Type B pancreatic cell (in vitro differentiated cells): ENCODE measurements at regions not wholly inside any gene's neighbourhood (a gene's known extent, or its start where the extent isn't known, plus 50 kb on each side); places are given as distances from the start of the nearest gene placed in this dataset.

Experiments
- DNase-seq: peaks from one replicate; pipeline ENCODE4 v3.0.0; 2021; ENCODE audit warnings: mixed read lengths; ENCODE audit not compliant: unreplicated experiment; ENCODE audit errors: extremely low spot score
- H3K27ac Mint-ChIP-seq: 2 replicates; pipeline ENCODE4 v1.8.0; 2021; ENCODE audit warnings: mild to moderate bottlenecking, mixed read lengths
- H3K27me3 Mint-ChIP-seq: 2 replicates; pipeline ENCODE4 v1.8.0; 2021; ENCODE audit warnings: mixed read lengths
- H3K36me3 Mint-ChIP-seq: 2 replicates; pipeline ENCODE4 v1.8.0; 2021; ENCODE audit warnings: mixed read lengths
- H3K4me1 Mint-ChIP-seq: one replicate; pipeline ENCODE4 v1.8.0; 2021; ENCODE audit warnings: mixed read lengths; ENCODE audit not compliant: unreplicated experiment
- H3K4me3 Mint-ChIP-seq: 2 replicates; pipeline ENCODE4 v1.8.0; 2021; ENCODE audit warnings: mild to moderate bottlenecking, mixed read lengths
- H3K9me3 Mint-ChIP-seq: 2 replicates; pipeline ENCODE4 v1.8.0; 2021; ENCODE audit warnings: mixed read lengths
- CTCF ChIP-seq: fragments of 200-600 bp; sonication (generic); conservative IDR thresholded peaks from 2 replicates; pipeline ENCODE4 v1.5.0; 2021; ENCODE audit warnings: antibody characterized with exemption, mild to moderate bottlenecking

- no peak for TF ChIP-seq CTCF
- H3K9me3 Mint-ChIP-seq, result no peaks in the 10 kb centered on the region
- no peaks in the 10 kb centered on the region for H3K27me3 Mint-ChIP-seq
Observed at GRCh38 chr6:6975459-6976111, 132.2 kb upstream of the RREB1 start.

GRCh38 chr6:6976193-6976592 lies 131.6 kb upstream of the RREB1 start:
- Mint-ChIP-seq H3K27ac (no peak overlapping the region), H3K36me3 (no peaks in the 10 kb centered on the region)
- no peak for DNase-seq

More at GRCh38 chr6:6975459-6976111, 132.2 kb upstream of the RREB1 start:
- H3K4me1 Mint-ChIP-seq, result no peaks in the 10 kb centered on the region
- no peak overlapping the region for H3K27ac Mint-ChIP-seq
- no peaks in the 10 kb centered on the region for H3K36me3 Mint-ChIP-seq
- no peak for DNase-seq
- no peak overlapping the region for H3K4me3 Mint-ChIP-seq

GRCh38 chr6:6978731-6979130 lies 129.0 kb upstream of the RREB1 start:
- H3K36me3 Mint-ChIP-seq, result no peaks in the 10 kb centered on the region
- H3K27ac Mint-ChIP-seq, result no peak overlapping the region
- H3K4me1 Mint-ChIP-seq, result no peaks in the 10 kb centered on the region
- H3K9me3 Mint-ChIP-seq, result no peaks in the 10 kb centered on the region
- TF ChIP-seq CTCF, result no peak
- DNase-seq, result no peak
- no peak overlapping the region for H3K4me3 Mint-ChIP-seq
- no peaks in the 10 kb centered on the region for H3K27me3 Mint-ChIP-seq

More at GRCh38 chr6:6976193-6976592, 131.6 kb upstream of the RREB1 start:
- Mint-ChIP-seq H3K4me3 (no peak overlapping the region), H3K9me3 (no peaks in the 10 kb centered on the region), H3K4me1 (no peaks in the 10 kb centered on the region), H3K27me3 (no peaks in the 10 kb centered on the region)
- TF ChIP-seq CTCF, result no peak

- H3K9me3 Mint-ChIP-seq, result no peaks in the 10 kb centered on the region
- H3K4me3 Mint-ChIP-seq, result no peak overlapping the region
- no peaks in the 10 kb centered on the region for H3K27me3 Mint-ChIP-seq
- no peak overlapping the region for H3K27ac Mint-ChIP-seq
- H3K4me1 Mint-ChIP-seq, result no peaks in the 10 kb centered on the region
- H3K36me3 Mint-ChIP-seq, result no peaks in the 10 kb centered on the region
- TF ChIP-seq CTCF, result no peak
- DNase-seq, result no peak
Observed at GRCh38 chr6:6980999-6981597, 126.7 kb upstream of the RREB1 start.

- no peak overlapping the region for H3K27ac Mint-ChIP-seq
- no peaks in the 10 kb centered on the region for H3K27me3 Mint-ChIP-seq
- H3K4me3 Mint-ChIP-seq, result no peak overlapping the region
- no peaks in the 10 kb centered on the region for H3K36me3 Mint-ChIP-seq
- no peak for TF ChIP-seq CTCF
- H3K9me3 Mint-ChIP-seq, result no peaks in the 10 kb centered on the region
- H3K4me1 Mint-ChIP-seq, result no peaks in the 10 kb centered on the region
- no peak for DNase-seq
Observed at GRCh38 chr6:6981681-6982322, 126.0 kb upstream of the RREB1 start.
